Cardiac fibroblast (primary cell): ENCODE measurements at regions not wholly inside any gene's neighbourhood (a gene's known extent, or its start where the extent isn't known, plus 50 kb on each side); places are given as distances from the start of the nearest gene placed in this dataset.

Source experiments
- DNase-seq, 2 donors: peaks; one replicate each; pipeline versions ENCODE4 v3.0.0 to v3.0.0-alpha.2; 2010; ENCODE audit warnings: low read depth in 2 of 2
- H3K4me3 ChIP-seq, 2 donors: replicated peaks in 1 of 2; 1 replicate in 1 of 2; 2 replicates in 1 of 2; pipeline ENCODE4 v1.5.1; 2011; ENCODE audit warnings: low read depth in 2 of 2, low read length in 2 of 2, mild to moderate bottlenecking in 2 of 2, moderate library complexity in 1 of 2
- CTCF ChIP-seq: IDR thresholded peaks from one replicate; pipeline ENCODE4 v1.5.1; 2011; ENCODE audit warnings: low read depth, mild to moderate bottlenecking, low read length, inconsistent platforms

GRCh38 chr13:39110518-39111097 is 72.4 kb downstream of the NHLRC3 start:
- H3K4me3 ChIP-seq: no peak overlapping the region
- no peak for DNase-seq
- TF ChIP-seq CTCF: no peak

GRCh38 chr13:39111145-39111544 is 72.9 kb downstream of the NHLRC3 start:
- no peak overlapping the region for H3K4me3 ChIP-seq
- no peak for DNase-seq
- no peak for TF ChIP-seq CTCF

GRCh38 chr13:39119422-39119821 is 81.2 kb downstream of the NHLRC3 start:
- TF ChIP-seq CTCF: no peak

GRCh38 chr13:39123578-39123977 is 85.3 kb downstream of the NHLRC3 start:
- TF ChIP-seq CTCF: no peak
- no peak for DNase-seq

More at GRCh38 chr13:39119422-39119821, 81.2 kb downstream of the NHLRC3 start:
- no peak for DNase-seq
- H3K4me3 ChIP-seq: no peak overlapping the region

GRCh38 chr13:39129213-39129612 is 91.0 kb downstream of the NHLRC3 start:
- no peak for TF ChIP-seq CTCF
- H3K4me3 ChIP-seq: no peak overlapping the region
- DNase-seq: no peak

More at GRCh38 chr13:39123578-39123977, 85.3 kb downstream of the NHLRC3 start:
- H3K4me3 ChIP-seq: no peak overlapping the region

- no peak overlapping the region for H3K4me3 ChIP-seq
- no peak for TF ChIP-seq CTCF
- no peak for DNase-seq
Measured at GRCh38 chr13:39130301-39130700, 92.0 kb downstream of the NHLRC3 start.
